ENCODE measurements at regions not wholly inside any gene's neighbourhood (a gene's known extent, or its start where the extent isn't known, plus 50 kb on each side); places are given as distances from the start of the nearest gene placed in this dataset.

GRCh38 chr17:68701046-68701445 is 99.9 kb upstream of the FAM20A start:
- no peak overlapping the region for H3K4me3 Mint-ChIP-seq (ENCODE audit: low read depth)
- no peaks in the 10 kb centered on the region for H3K9me3 Mint-ChIP-seq (ENCODE audit: low read depth)
- H3K27ac Mint-ChIP-seq, result no peak overlapping the region
- H3K27me3 Mint-ChIP-seq, result peaks cover 16% of the 10 kb centered on the region
- H3K4me1 Mint-ChIP-seq (ENCODE audit: low read depth), result peaks cover 10% of the 10 kb centered on the region
- DNase-seq (ENCODE audit: low spot score, unreplicated experiment), result no peak
- no peaks in the 10 kb centered on the region for H3K36me3 Mint-ChIP-seq (ENCODE audit: insufficient read depth)
- TF ChIP-seq, protein P1, sequence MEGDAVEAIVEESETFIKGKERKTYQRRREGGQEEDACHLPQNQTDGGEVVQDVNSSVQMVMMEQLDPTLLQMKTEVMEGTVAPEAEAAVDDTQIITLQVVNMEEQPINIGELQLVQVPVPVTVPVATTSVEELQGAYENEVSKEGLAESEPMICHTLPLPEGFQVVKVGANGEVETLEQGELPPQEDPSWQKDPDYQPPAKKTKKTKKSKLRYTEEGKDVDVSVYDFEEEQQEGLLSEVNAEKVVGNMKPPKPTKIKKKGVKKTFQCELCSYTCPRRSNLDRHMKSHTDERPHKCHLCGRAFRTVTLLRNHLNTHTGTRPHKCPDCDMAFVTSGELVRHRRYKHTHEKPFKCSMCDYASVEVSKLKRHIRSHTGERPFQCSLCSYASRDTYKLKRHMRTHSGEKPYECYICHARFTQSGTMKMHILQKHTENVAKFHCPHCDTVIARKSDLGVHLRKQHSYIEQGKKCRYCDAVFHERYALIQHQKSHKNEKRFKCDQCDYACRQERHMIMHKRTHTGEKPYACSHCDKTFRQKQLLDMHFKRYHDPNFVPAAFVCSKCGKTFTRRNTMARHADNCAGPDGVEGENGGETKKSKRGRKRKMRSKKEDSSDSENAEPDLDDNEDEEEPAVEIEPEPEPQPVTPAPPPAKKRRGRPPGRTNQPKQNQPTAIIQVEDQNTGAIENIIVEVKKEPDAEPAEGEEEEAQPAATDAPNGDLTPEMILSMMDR (IDR thresholded peaks at IDR 0.05; ENCODE audit: unreplicated experiment), result no peak

DNA sequence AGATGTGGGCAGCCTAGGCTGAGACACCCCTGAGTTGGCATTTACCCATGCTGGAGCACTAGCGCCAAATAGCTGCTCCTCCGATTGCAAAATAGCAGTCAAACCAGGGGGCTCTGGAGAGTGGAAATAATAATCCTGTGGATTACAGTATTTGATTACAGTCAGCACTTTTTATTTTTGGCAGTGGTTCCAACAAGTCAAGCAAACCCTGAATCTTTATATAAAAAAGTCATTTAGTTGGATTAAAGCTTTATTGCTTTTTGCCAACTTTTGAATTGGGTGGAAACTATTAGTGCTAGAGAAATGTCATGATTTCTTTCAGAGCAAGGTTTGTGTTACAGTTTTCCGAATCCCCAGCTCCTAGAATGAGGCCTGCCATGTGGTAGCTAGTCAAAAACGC is 99.3 kb upstream of the FAM20A start:
- H3K27me3 Mint-ChIP-seq, result peaks cover 14% of the 10 kb centered on the region
- no peak overlapping the region for H3K4me3 Mint-ChIP-seq (ENCODE audit: low read depth)
- peaks cover 2% of the 10 kb centered on the region for H3K36me3 Mint-ChIP-seq (ENCODE audit: insufficient read depth)
- DNase-seq (ENCODE audit: low spot score, unreplicated experiment), result no peak
- H3K4me1 Mint-ChIP-seq (ENCODE audit: low read depth), result peaks cover 10% of the 10 kb centered on the region
- H3K27ac Mint-ChIP-seq, result no peak overlapping the region
- TF ChIP-seq, protein P1 (IDR thresholded peaks at IDR 0.05; ENCODE audit: unreplicated experiment), result no peak
- peaks cover 4% of the 10 kb centered on the region for H3K9me3 Mint-ChIP-seq (ENCODE audit: low read depth)

DNA sequence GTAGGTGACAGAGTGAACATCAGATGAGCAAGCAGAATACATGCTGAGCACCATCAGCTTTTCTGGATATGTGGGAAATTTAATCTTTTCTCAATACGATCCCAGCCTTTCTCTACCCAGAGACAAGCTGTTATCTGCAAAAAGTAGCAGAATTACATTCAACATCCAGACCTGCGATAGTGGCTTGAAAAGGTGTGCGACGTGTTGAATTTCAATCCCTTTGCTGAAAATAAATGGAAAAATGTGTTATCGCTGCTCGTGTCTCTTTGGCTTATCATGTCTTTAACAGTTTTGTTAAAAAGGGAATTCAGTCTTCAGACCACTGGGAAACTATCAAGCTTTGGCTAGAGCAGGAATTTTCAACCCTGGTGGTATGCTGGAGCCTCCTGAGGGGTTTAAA is 98.8 kb upstream of the FAM20A start:
- H3K27me3 Mint-ChIP-seq, result peaks cover 10% of the 10 kb centered on the region
- H3K27ac Mint-ChIP-seq, result no peak overlapping the region
- H3K4me1 Mint-ChIP-seq (ENCODE audit: low read depth), result peaks cover 10% of the 10 kb centered on the region
- H3K36me3 Mint-ChIP-seq (ENCODE audit: insufficient read depth), result peaks cover 2% of the 10 kb centered on the region
- H3K4me3 Mint-ChIP-seq (ENCODE audit: low read depth), result no peak overlapping the region
- TF ChIP-seq, protein P1 (IDR thresholded peaks at IDR 0.05; ENCODE audit: unreplicated experiment), result no peak
- DNase-seq (ENCODE audit: low spot score, unreplicated experiment), result no peak
- peaks cover 4% of the 10 kb centered on the region for H3K9me3 Mint-ChIP-seq (ENCODE audit: low read depth)

DNA sequence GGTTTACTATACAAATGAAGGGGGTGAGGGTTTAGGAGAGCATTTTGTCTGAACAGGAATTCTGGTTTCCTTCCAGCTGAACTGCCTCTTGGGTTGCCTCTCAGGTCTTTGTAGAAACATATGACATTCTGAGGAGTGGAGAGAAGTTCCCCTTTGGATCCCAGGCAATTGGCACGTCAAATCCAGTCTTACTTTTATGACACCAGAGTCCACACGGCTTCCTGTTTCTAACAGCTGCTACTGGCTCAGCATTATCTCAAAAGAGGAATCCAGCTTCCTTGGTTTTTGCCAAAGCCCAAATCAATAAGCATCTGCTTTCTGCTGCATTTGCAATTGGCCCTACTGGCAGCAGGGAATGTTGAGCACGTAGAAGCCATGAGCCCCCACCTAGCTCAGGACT is 97.6 kb upstream of the FAM20A start:
- Mint-ChIP-seq H3K36me3 (ENCODE audit: insufficient read depth) (peaks cover 2% of the 10 kb centered on the region), H3K27ac (no peak overlapping the region), H3K4me1 (ENCODE audit: low read depth) (peaks cover 10% of the 10 kb centered on the region)

GRCh38 chr17:68697850-68698361 is 96.7 kb upstream of the FAM20A start:
- H3K9me3 Mint-ChIP-seq (ENCODE audit: low read depth), result peaks cover 4% of the 10 kb centered on the region
- H3K36me3 Mint-ChIP-seq (ENCODE audit: insufficient read depth), result peaks cover 2% of the 10 kb centered on the region
- no peak for DNase-seq (ENCODE audit: low spot score, unreplicated experiment)
- no peak overlapping the region for H3K27ac Mint-ChIP-seq
- peaks cover 10% of the 10 kb centered on the region for H3K4me1 Mint-ChIP-seq (ENCODE audit: low read depth)
- H3K27me3 Mint-ChIP-seq, result peaks cover 15% of the 10 kb centered on the region
- TF ChIP-seq, protein P1 (IDR thresholded peaks at IDR 0.05; ENCODE audit: unreplicated experiment), result no peak
- H3K4me3 Mint-ChIP-seq (ENCODE audit: low read depth), result no peak overlapping the region

More for the DNA sequence above, 97.6 kb upstream of the FAM20A start:
- Mint-ChIP-seq H3K4me3 (ENCODE audit: low read depth) (no peak overlapping the region), H3K27me3 (peaks cover 11% of the 10 kb centered on the region), H3K9me3 (ENCODE audit: low read depth) (peaks cover 4% of the 10 kb centered on the region)
- no peak for DNase-seq (ENCODE audit: low spot score, unreplicated experiment)
- TF ChIP-seq, protein P1 (IDR thresholded peaks at IDR 0.05; ENCODE audit: unreplicated experiment), result no peak
